HL-60 (cell line): ENCODE measurements at regions not wholly inside any gene's neighbourhood (a gene's known extent, or its start where the extent isn't known, plus 50 kb on each side); places are given as distances from the start of the nearest gene placed in this dataset.

Experiments
- DNase-seq, 2 experiments: peaks; one replicate each; pipeline ENCODE4 v3.0.0-alpha.2; 2010 to 2020; ENCODE audit warnings: low read depth in 1 of 2, low spot score in 1 of 2
- H3K27ac ChIP-seq: fragments of 250-450 bp; sonication (Bioruptor Pico); replicated peaks from 2 replicates; pipeline ENCODE4 v1.5.1; 2020; ENCODE audit warnings: mild to moderate bottlenecking, moderate library complexity
- H3K27me3 ChIP-seq: fragments of 250-450 bp; sonication (Bioruptor Pico); 2 replicates; pipeline ENCODE4 v1.5.1; 2021; ENCODE audit warnings: mild to moderate bottlenecking, moderate library complexity; ENCODE audit not compliant: insufficient read depth, poor library complexity, severe bottlenecking
- H3K4me3 ChIP-seq: replicated peaks from 2 replicates; pipeline ENCODE4 v1.5.1; 2011; ENCODE audit warnings: mild to moderate bottlenecking, control low read depth, low read length; ENCODE audit not compliant: insufficient read depth
- GABPA ChIP-seq: IDR thresholded peaks from 2 replicates; pipeline ENCODE4 v1.6.1; 2012; ENCODE audit warnings: low read depth
- POLR2AphosphoS5 ChIP-seq: IDR thresholded peaks from 2 replicates; pipeline ENCODE4 v1.6.1; 2012; ENCODE audit warnings: low read depth
- REST ChIP-seq: IDR thresholded peaks from 2 replicates; pipeline ENCODE4 v1.6.1; 2012; ENCODE audit warnings: low read depth; ENCODE audit not compliant: insufficient replicate concordance
- SPI1 ChIP-seq: IDR thresholded peaks from 2 replicates; pipeline ENCODE4 v1.6.1; 2012; ENCODE audit warnings: low read depth, mild to moderate bottlenecking, borderline replicate concordance
- TF ChIP-seq, protein P1 (sequence below): IDR thresholded peaks from one replicate; pipeline ENCODE4 v1.5.1; 2011; ENCODE audit warnings: low read length, control low read depth, inconsistent platforms; ENCODE audit not compliant: insufficient read depth

GRCh38 chr14:24721775-24722174 lies 87.8 kb upstream of the GZMB start:
- DNase-seq: no peak
- TF ChIP-seq SPI1: no peak
- TF ChIP-seq GABPA: no peak
- TF ChIP-seq, protein P1, sequence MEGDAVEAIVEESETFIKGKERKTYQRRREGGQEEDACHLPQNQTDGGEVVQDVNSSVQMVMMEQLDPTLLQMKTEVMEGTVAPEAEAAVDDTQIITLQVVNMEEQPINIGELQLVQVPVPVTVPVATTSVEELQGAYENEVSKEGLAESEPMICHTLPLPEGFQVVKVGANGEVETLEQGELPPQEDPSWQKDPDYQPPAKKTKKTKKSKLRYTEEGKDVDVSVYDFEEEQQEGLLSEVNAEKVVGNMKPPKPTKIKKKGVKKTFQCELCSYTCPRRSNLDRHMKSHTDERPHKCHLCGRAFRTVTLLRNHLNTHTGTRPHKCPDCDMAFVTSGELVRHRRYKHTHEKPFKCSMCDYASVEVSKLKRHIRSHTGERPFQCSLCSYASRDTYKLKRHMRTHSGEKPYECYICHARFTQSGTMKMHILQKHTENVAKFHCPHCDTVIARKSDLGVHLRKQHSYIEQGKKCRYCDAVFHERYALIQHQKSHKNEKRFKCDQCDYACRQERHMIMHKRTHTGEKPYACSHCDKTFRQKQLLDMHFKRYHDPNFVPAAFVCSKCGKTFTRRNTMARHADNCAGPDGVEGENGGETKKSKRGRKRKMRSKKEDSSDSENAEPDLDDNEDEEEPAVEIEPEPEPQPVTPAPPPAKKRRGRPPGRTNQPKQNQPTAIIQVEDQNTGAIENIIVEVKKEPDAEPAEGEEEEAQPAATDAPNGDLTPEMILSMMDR: no peak
- TF ChIP-seq POLR2AphosphoS5: no peak
- TF ChIP-seq REST: no peak
- H3K27ac ChIP-seq: no peak overlapping the region
- no peak overlapping the region for H3K4me3 ChIP-seq
- peaks cover 2% of the 10 kb centered on the region for H3K27me3 ChIP-seq

- DNase-seq: no peak
- TF ChIP-seq GABPA: no peak
- TF ChIP-seq POLR2AphosphoS5: no peak
- TF ChIP-seq SPI1: no peak
- no peak for TF ChIP-seq REST
- TF ChIP-seq, protein P1: no peak
- H3K27ac ChIP-seq: no peak overlapping the region
Measured at GRCh38 chr14:24715239-24715638, 81.2 kb upstream of the GZMB start.

DNA sequence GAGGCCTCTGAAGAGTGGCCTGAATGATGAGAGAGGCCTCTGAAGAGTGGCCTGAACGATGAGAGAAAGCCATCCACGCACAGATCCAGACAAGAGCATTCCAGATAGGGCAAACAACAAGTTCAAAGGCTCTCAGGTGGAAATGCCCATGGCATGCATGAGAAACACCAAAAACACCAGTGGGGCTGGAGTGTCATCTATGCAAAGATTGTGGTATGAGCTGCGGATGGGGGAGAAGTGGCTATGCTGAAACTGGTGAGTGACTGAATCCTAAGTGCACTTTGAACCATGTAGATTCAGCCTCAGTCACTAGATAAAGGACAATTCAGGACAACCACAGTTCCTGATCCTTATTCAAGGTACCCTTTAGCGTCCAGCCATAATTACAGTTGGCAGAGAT lies 79.4 kb upstream of the GZMB start:
- Histone ChIP-seq H3K27ac (no peak overlapping the region), H3K4me3 (no peak overlapping the region), H3K27me3 (peaks cover 13% of the 10 kb centered on the region)
- no peak for DNase-seq
- TF ChIP-seq, protein P1: no peak
- TF ChIP-seq POLR2AphosphoS5: no peak
- TF ChIP-seq SPI1: no peak
- TF ChIP-seq GABPA: no peak
- no peak for TF ChIP-seq REST

More at GRCh38 chr14:24715239-24715638, 81.2 kb upstream of the GZMB start:
- Histone ChIP-seq H3K27me3 (peaks cover 13% of the 10 kb centered on the region), H3K4me3 (no peak overlapping the region)
